CD4-positive, alpha-beta T cell treated with Interferon gamma for 1 hour (primary cell): ENCODE measurements at regions not wholly inside any gene's neighbourhood (a gene's known extent, or its start where the extent isn't known, plus 50 kb on each side); places are given as distances from the start of the nearest gene placed in this dataset.

ENCODE experiments used
- DNase-seq: peaks from one replicate; pipeline ENCODE4 v3.0.0-alpha.2; 2020

GRCh38 chr9:16161483-16161882 lies 608.6 kb downstream of the CCDC171 start:
- DNase-seq = no peak

- no peak for DNase-seq
These were observed 617.3 kb downstream of the CCDC171 start for GRCh38 chr9:16170119-16170518.

- no peak for DNase-seq
These were observed 619.1 kb downstream of the CCDC171 start for GRCh38 chr9:16171911-16172310.

GRCh38 chr9:16172796-16173195 lies 620.0 kb downstream of the CCDC171 start:
- no peak for DNase-seq

- no peak for DNase-seq
These were observed 622.1 kb downstream of the CCDC171 start for GRCh38 chr9:16174915-16175314.

GRCh38 chr9:16175461-16175860 lies 622.6 kb downstream of the CCDC171 start:
- DNase-seq = no peak

GRCh38 chr9:16178294-16178693 lies 625.5 kb downstream of the CCDC171 start:
- no peak for DNase-seq

- DNase-seq = no peak
These were observed 626.7 kb downstream of the CCDC171 start for GRCh38 chr9:16179566-16179965.

GRCh38 chr9:16180091-16180490 lies 627.2 kb downstream of the CCDC171 start:
- DNase-seq = no peak

GRCh38 chr9:16180546-16180945 lies 627.7 kb downstream of the CCDC171 start:
- no peak for DNase-seq

GRCh38 chr9:16181539-16181938 lies 628.7 kb downstream of the CCDC171 start:
- no peak for DNase-seq

- DNase-seq = no peak
These were observed 629.9 kb downstream of the CCDC171 start for GRCh38 chr9:16182784-16183183.

- no peak for DNase-seq
These were observed 632.3 kb downstream of the CCDC171 start for GRCh38 chr9:16184964-16185646.

- DNase-seq = no peak
These were observed 638.3 kb downstream of the CCDC171 start for GRCh38 chr9:16191191-16191590.

GRCh38 chr9:16191691-16192402 lies 639.0 kb downstream of the CCDC171 start:
- DNase-seq = no peak

- DNase-seq = no peak
These were observed 639.7 kb downstream of the CCDC171 start for GRCh38 chr9:16192403-16193017.

GRCh38 chr9:16193066-16193465 lies 640.2 kb downstream of the CCDC171 start:
- no peak for DNase-seq

GRCh38 chr9:16196206-16196605 lies 643.4 kb downstream of the CCDC171 start:
- DNase-seq = no peak

- no peak for DNase-seq
These were observed 644.9 kb downstream of the CCDC171 start for GRCh38 chr9:16197578-16198370.

- DNase-seq = no peak
These were observed 646.2 kb downstream of the CCDC171 start for GRCh38 chr9:16198996-16199395.

GRCh38 chr9:16202221-16202620 lies 649.4 kb downstream of the CCDC171 start:
- DNase-seq = no peak

- no peak for DNase-seq
These were observed 650.3 kb downstream of the CCDC171 start for GRCh38 chr9:16202914-16203728.
